DND-41 (cell line): ENCODE measurements at regions not wholly inside any gene's neighbourhood (a gene's known extent, or its start where the extent isn't known, plus 50 kb on each side); places are given as distances from the start of the nearest gene placed in this dataset.

Experiments used
- EZH2 ChIP-seq: IDR thresholded peaks from 3 replicates; pipeline ENCODE4 v1.6.1; 2012; ENCODE audit warnings: borderline replicate concordance, low read depth, mild to moderate bottlenecking, moderate library complexity, low read length, inconsistent platforms; ENCODE audit not compliant: severe bottlenecking
- TF ChIP-seq, protein P1 (sequence below): IDR thresholded peaks from 2 replicates; pipeline ENCODE4 v1.5.1; 2012; ENCODE audit warnings: borderline replicate concordance, low read length, moderate library complexity, mild to moderate bottlenecking; ENCODE audit not compliant: poor library complexity, severe bottlenecking; ENCODE audit errors: extremely low read depth

DNA sequence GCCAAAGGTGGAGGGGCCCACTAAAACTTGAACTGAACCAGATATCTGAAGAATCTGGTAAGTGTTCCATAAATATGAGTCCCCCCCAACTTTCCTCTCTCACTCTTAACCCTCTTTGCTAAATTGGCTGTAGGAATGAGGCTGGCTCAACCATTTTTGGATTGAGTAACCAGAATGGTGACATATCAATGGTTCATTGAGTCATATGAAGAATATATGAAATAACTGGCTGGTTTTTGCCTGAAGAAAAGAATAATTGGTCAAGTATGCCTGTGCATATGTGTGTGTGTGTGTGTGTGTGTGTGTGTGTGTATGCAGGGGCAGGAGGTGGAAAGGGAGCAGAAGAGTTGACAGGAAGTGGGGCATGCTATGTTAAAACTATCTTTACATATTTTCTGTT is 472.9 kb upstream of the THBS1 start:
- TF ChIP-seq, protein P1, sequence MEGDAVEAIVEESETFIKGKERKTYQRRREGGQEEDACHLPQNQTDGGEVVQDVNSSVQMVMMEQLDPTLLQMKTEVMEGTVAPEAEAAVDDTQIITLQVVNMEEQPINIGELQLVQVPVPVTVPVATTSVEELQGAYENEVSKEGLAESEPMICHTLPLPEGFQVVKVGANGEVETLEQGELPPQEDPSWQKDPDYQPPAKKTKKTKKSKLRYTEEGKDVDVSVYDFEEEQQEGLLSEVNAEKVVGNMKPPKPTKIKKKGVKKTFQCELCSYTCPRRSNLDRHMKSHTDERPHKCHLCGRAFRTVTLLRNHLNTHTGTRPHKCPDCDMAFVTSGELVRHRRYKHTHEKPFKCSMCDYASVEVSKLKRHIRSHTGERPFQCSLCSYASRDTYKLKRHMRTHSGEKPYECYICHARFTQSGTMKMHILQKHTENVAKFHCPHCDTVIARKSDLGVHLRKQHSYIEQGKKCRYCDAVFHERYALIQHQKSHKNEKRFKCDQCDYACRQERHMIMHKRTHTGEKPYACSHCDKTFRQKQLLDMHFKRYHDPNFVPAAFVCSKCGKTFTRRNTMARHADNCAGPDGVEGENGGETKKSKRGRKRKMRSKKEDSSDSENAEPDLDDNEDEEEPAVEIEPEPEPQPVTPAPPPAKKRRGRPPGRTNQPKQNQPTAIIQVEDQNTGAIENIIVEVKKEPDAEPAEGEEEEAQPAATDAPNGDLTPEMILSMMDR, result no peak
- no peak for TF ChIP-seq EZH2
